ENCODE measurements at regions not wholly inside any gene's neighbourhood (a gene's known extent, or its start where the extent isn't known, plus 50 kb on each side); places are given as distances from the start of the nearest gene placed in this dataset.

DNA sequence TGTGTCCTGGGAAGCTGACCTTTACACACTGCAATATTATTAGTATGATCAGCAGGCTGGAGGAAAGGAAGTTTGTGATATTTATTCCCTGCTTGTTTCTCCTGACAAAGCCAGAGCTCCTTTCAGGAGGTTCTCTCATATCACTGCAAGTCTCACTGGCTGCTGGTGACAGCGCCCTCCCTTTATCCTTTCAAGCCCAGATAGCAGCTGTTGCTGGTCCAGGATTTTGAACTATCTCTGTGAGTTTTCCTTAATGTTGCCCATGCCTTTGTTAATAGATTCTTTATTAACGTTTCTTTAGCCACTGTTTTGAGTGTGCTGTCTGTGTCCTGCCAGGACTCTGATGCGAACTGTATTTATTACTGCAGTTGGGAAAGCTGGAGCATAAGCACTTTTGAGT is 518.7 kb downstream of the C4orf33 start:
- intact Hi-C loops (cut with DNase I), result no loop called here
- DNase-seq, result no peak

DNA sequence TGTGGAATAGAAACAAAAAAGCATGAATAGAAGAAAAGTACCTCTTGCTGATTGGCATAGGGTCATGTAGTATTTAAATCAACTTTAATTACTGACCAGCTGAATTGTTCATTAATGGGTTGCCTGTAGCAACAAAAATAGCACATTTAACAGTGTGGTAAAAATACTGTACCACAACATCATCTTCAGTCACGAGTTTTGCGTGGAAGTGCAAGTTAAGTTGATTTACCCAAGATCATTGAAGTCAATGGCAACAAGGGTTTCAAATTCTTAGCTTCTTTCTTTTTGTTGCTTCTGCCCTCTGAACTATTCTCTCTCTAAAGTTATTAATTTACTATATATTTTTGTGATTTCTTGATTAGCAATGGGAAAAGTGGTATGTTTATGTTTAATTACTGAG is 526.6 kb downstream of the C4orf33 start:
- intact Hi-C loops (cut with DNase I), result no loop called here

DNA sequence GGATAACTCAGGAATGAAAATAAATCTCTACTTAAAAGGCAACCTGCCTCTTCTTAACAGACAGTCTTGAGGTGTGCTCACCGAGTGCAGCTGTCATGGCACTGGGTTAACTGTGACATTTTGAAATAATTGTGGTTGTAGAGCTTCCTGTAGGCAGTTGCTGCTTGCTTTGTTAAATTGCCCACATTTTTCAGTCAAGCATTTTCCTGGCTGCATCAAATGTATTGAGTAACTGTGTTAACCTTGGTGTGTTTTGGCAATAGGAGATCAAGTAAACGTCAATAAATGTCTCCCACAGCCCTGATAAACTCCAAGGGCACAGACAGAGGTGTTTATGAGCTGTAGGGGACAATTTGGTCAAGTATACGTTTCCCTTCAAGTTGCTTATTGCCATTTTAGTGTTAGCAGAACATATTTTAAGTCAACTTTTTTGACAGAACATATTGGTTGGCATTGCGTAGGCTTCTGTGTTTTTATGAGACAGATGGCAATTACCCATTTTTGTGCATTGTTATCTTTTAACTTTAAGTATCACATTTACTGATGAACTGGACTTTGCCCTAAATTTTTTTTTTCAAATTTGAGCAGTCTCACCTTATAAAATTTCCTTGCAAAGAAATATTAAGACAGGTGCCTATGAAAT is 527.4 kb downstream of the C4orf33 start:
- intact Hi-C loops (cut with DNase I), result no loop called here
- DNase-seq, result no peak

More for the DNA sequence above, 526.6 kb downstream of the C4orf33 start:
- no peak for DNase-seq

- intact Hi-C loops (cut with DNase I), result loop anchor here (2.0 kb wide), 1 partner anchor 278 kb away; no protein-coding TSS in a partner anchor
- peak in 4 of 10 donors; percentile 33 to 60 (median 51) for DNase-seq
These were observed 545.2 kb downstream of the C4orf33 start for GRCh38 chr4:129641179-129641578.

- intact Hi-C loops (cut with DNase I), result no loop called here
- DNase-seq, result no peak
These were observed 549.5 kb downstream of the C4orf33 start for GRCh38 chr4:129645461-129645860.

- intact Hi-C loops (cut with DNase I), result no loop called here
- no peak for DNase-seq
These were observed 572.1 kb downstream of the C4orf33 start for GRCh38 chr4:129668092-129668491.

DNA sequence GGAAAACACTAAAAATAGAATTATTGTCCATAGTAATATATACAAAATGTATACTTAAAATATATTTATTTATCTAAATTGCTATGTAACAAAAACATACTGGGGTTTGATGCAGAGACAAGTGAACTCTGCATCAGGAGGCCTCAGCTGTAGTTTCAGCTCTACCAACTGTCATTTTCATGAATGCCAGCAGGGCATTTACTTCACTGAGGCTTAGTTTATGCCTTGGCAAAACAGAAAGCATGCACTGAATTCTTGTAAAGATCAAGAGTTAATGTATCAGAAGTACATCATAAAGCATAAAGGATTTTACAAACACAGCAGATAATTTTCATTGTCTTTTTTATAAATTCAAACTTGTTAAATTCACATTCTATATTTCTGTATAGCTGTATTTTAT is 577.0 kb downstream of the C4orf33 start:
- intact Hi-C loops (cut with DNase I), result no loop called here
- DNase-seq, result no peak

DNA sequence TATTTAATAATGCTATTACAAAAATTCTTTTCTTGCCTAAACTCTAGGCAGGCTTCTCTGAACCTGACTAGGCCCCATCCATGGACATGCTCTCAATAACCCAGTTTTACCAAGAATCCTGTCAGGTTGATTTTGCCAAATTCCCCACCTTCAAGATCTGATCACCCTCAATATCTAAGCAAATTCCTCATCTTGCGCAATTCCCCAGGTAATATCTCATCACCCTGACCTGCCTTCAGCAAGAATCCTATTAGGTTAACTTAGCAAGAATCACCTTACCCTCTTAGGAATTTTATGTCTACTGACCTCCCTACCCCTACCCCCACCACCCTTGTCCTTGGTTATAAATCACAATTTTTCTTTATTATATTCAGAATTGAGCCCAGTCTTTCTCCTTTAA is 579.1 kb downstream of the C4orf33 start:
- DNase-seq, result no peak
- intact Hi-C loops (cut with DNase I), result no loop called here

DNA sequence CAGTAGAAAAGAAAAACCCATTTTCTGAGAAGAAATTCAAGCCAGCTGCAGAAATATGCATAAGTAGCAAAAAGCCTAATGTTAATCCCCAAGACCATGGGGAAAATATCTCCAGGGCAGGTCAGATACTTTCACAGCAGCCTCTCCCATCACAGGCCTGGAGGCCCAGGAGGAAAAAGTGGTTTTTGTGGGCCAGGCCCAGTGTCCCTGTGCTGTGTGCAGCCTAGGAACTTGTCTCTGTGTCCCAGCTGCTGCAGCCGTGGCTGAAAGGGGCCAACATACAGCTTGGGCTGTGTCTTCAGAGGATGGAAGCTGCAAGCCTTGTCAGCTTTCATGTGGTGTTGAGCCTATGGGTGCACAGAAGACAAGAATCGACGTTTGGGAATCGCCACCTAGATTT is 581.0 kb downstream of the C4orf33 start:
- intact Hi-C loops (cut with DNase I), result no loop called here
- no peak for DNase-seq

- intact Hi-C loops (cut with DNase I), result no loop called here
- DNase-seq, result no peak
These were observed 586.6 kb downstream of the C4orf33 start for GRCh38 chr4:129682586-129682985.

DNA sequence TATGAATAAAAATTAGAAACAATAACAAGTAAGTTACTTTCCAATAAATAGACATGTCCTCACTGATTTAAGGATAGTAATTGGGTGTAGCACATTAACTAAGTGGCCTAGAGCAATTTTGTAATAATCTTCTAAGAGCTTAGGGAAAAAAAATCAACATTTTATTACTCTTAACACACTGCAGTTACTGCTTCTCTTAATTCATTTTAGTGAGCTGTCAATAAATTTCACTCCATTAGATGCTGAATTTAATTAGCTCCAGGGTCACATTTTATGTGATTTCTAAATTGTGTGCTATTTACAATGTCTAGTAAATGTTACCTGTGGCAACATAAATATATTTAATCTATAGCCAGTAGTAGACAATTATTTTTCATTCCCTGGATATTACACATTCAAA is 612.0 kb downstream of the C4orf33 start:
- intact Hi-C loops (cut with DNase I), result no loop called here
- no peak for DNase-seq

- intact Hi-C loops (cut with DNase I), result no loop called here
- no peak for DNase-seq
These were observed 612.8 kb downstream of the C4orf33 start for GRCh38 chr4:129708784-129709183.

DNA sequence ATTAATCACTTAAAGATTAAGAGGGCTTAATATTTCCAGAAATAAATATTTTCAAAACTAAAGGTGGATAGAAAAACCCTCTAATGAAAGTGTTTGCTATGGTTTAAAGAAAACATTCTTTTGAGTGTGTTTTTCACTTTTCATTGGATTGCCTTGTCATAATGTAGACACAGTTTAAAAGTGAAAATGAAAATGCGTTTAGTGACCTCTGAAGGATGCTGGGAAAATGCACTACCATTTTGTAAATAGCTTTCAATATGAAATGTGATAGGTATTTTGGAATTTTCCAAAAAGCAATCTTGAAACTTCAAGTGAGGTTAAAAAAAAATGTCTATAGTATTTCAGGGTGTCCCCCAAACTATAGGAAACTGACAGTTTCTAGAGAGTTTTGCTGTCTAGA is 642.2 kb downstream of the C4orf33 start:
- intact Hi-C loops (cut with DNase I), result no loop called here
- DNase-seq, result no peak

DNA sequence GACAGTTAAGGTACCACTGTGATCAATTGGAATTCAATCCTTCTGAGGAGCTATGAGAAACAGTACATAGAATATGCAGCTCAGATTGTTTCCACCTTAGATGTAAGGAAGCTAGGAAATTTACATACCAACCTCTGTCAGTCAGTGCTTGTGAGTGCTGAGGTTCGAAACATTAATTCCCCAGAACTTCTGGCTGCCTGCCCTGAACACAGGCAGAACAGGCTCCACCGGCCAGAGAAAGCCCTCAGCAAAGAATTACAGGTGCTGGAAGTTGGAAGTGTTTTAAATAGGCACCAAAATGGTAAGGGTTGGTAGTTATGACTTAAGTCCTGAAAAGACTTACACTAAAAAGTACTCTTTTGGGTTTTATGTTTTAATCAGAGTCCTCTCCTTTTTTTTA is 651.8 kb downstream of the C4orf33 start:
- intact Hi-C loops (cut with DNase I), result no loop called here
- DNase-seq, result no peak

GRCh38 chr4:129748991-129749390 is 653.0 kb downstream of the C4orf33 start:
- intact Hi-C loops (cut with DNase I), result no loop called here

DNA sequence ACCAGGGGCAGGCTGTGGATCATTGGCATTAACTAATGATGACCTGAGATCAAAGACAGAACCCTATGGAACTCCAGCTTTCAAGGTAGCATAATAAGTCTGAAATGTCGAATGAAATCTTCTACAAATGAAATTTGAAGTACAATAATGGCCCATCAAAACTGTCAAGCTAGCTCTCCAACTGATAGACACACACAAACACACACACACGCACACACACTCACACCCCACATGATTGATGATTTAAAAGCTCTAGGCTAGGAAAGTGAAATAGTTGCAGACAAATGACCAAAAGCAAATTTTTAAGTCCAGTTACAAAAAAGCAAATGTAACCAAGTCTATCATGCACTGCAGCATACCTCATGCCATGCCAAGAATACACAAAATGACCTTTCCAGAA is 655.7 kb downstream of the C4orf33 start:
- no peak for DNase-seq
- intact Hi-C loops (cut with DNase I), result no loop called here

More at GRCh38 chr4:129748991-129749390, 653.0 kb downstream of the C4orf33 start:
- no peak for DNase-seq

DNA sequence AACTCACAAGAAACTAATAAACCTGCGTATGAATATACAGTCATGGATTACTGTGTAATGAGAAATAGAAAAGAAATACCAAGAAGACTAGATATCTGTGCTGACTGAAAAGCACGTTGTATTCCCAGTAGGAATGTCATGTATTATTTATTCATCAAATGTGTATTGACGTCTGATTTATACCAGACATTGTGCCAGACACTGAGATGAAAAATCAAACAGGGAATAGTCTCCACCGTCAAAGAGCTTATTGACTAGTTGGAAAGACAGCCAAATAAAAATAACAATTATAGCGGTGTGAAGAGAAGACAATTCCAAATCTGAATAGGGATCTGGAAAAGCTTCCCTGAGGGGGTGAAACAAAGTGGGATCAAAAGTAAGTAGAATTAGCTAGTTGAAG is 687.6 kb downstream of the C4orf33 start:
- intact Hi-C loops (cut with DNase I), result no loop called here
- no peak for DNase-seq

DNA sequence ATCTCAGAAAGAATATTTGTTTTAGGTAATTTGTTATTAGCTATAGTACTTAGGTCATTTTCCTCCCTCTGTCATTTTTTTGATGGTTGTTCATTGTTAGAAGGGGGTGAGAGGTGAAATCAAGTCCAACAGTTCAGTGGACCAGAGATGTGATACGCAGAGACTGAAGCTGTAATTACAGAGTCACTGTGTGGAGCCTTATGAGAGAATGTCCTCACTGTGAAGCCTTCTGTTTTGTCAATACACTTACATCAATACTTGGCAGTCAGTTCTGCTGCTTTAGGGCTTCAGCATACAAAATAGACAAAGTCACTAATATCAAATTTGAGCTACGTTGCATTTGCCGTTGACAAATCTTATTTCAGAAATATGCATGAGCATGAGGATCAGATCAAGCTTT is 692.5 kb downstream of the C4orf33 start:
- DNase-seq, result no peak

GRCh38 chr4:129804461-129804981 is 708.6 kb downstream of the C4orf33 start:
- no peak for DNase-seq
- intact Hi-C loops (cut with DNase I), result no loop called here

More for the DNA sequence above, 692.5 kb downstream of the C4orf33 start:
- intact Hi-C loops (cut with DNase I), result no loop called here

DNA sequence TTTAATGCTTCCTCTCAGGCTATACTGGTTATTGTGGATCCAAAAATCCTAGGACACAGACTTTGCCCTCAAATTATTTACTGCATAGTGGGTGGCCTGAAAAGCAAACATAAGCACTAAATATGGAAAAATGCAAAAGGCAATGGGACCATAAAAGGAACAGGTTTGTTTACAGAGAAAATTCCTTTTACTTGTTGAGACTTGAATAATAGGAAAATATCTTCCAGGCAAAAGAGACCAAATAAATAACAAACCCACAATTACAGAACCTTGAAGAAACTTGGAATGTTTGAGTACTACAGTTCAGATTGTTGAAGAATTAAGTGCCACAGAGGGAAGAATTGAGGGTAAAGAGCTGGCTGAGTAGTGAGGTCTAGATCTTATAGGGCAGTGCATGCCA is 711.0 kb downstream of the C4orf33 start:
- intact Hi-C loops (cut with DNase I), result no loop called here
- DNase-seq, result no peak

DNA sequence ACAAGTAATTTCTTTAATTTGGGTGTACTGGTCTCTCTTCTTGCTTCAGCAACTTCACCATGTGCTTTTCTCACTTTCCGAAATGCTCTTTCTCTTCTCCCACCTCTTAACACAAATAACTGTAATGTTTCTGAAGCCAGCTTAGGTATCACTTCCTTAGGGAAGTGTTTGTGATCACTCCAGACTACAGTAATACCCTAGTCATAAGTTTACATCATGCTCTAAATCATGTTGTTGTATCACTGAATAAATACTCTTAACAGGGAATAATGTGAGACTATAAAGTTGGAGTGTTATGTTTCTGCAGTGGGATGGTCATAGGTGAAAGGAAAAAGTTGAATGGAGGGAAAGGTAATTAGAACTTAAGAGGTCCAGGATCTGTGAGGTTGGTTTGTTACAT is 712.3 kb downstream of the C4orf33 start:
- intact Hi-C loops (cut with DNase I), result no loop called here
- no peak for DNase-seq

DNA sequence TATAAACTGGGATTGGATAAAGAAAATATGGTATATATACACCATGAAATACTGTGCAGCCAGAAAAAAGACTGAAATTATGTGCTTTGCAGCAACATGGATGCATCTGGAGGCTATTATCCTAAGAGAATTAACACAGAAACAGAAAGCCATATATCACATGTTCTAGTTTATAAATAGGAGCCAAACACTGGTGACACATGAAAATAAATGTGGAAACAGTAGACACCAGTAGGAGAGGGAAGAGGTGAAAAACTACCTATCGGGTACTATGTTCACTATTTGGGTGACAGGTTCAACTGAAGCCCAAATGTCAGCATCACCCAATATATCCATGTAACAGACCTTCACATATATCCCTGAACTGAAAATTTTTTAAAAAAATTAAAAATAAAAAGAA is 725.1 kb downstream of the C4orf33 start:
- DNase-seq, result no peak
- intact Hi-C loops (cut with DNase I), result no loop called here

DNA sequence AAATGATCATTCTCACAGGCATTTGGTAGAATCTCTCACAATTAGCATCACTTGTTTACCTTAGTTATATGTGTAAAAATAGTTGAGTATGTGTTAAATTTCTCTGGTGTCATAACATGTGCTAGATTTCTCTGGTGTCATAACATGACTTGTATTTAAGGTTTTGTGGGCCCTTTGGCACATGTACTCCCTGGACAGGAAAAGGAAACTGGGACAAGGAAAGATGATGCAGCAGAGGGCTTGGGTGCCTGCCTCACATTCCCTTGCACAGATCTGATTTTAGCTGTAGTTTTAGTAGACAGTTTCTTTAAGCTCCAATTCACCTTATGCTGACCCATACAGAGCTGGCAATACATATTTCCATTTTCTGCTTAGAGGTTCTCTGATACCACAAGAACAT is 726.0 kb downstream of the C4orf33 start:
- DNase-seq, result no peak
- intact Hi-C loops (cut with DNase I), result no loop called here
